ENCODE measurements at regions not wholly inside any gene's neighbourhood (a gene's known extent, or its start where the extent isn't known, plus 50 kb on each side); places are given as distances from the start of the nearest gene placed in this dataset.

- DNase-seq: no peak
Observed at GRCh38 chr22:25351631-25352293, 132.3 kb downstream of the CRYBB2 start.

- no peak for DNase-seq
Observed at GRCh38 chr22:25352294-25352680, 132.8 kb downstream of the CRYBB2 start.

- no peak for DNase-seq
Observed at GRCh38 chr22:25353516-25354445, 134.3 kb downstream of the CRYBB2 start.

- no peak for DNase-seq
Observed at GRCh38 chr22:25354456-25354855, 135.0 kb downstream of the CRYBB2 start.

- no peak for DNase-seq
Observed at GRCh38 chr22:25357132-25357455, 137.7 kb downstream of the CRYBB2 start.

GRCh38 chr22:25357606-25358420 is 138.4 kb downstream of the CRYBB2 start:
- DNase-seq: no peak

- DNase-seq: no peak
Observed at GRCh38 chr22:25358421-25359170, 139.2 kb downstream of the CRYBB2 start.

- DNase-seq: no peak
Observed at GRCh38 chr22:25359601-25360261, 140.3 kb downstream of the CRYBB2 start.

GRCh38 chr22:25360411-25360810 is 141.0 kb downstream of the CRYBB2 start:
- DNase-seq: no peak

- no peak for DNase-seq
Observed at GRCh38 chr22:25360891-25361645, 141.6 kb downstream of the CRYBB2 start.

- no peak for DNase-seq
Observed at GRCh38 chr22:25361899-25362214, 142.4 kb downstream of the CRYBB2 start.

GRCh38 chr22:25362215-25362882 is 142.9 kb downstream of the CRYBB2 start:
- DNase-seq: peak; percentile 39

- DNase-seq: no peak
Observed at GRCh38 chr22:25362883-25363240, 143.4 kb downstream of the CRYBB2 start.

- no peak for DNase-seq
Observed at GRCh38 chr22:25363474-25363873, 144.0 kb downstream of the CRYBB2 start.

- DNase-seq: no peak
Observed at GRCh38 chr22:25364281-25364680, 144.8 kb downstream of the CRYBB2 start.

GRCh38 chr22:25364736-25365241 is 145.3 kb downstream of the CRYBB2 start:
- no peak for DNase-seq

GRCh38 chr22:25365491-25366261 is 146.2 kb downstream of the CRYBB2 start:
- DNase-seq: no peak

GRCh38 chr22:25366408-25366807 is 147.0 kb downstream of the CRYBB2 start:
- no peak for DNase-seq

- DNase-seq: no peak
Observed at GRCh38 chr22:25366876-25367466, 147.5 kb downstream of the CRYBB2 start.

GRCh38 chr22:25367756-25368155 is 148.3 kb downstream of the CRYBB2 start:
- no peak for DNase-seq
